CD14-positive monocyte (primary cell): ENCODE measurements at regions not wholly inside any gene's neighbourhood (a gene's known extent, or its start where the extent isn't known, plus 50 kb on each side); places are given as distances from the start of the nearest gene placed in this dataset.

Source experiments
- DNase-seq, 3 donors: peaks; one replicate each; pipeline ENCODE4 v3.0.0-alpha.2; 2011 to 2022
- H2AFZ ChIP-seq: 2 replicates; pipeline ENCODE4 v1.6.0; 2012; ENCODE audit warnings: mild to moderate bottlenecking, low read depth, low read length, inconsistent platforms; ENCODE audit not compliant: insufficient read depth, poor library complexity, severe bottlenecking
- H3K27ac ChIP-seq, 2 donors: 1 replicate in 1 of 2; 2 replicates in 1 of 2; pipeline ENCODE4 v1.5.1; 2012 to 2013; ENCODE audit warnings: low read length in 2 of 2, control low read depth in 1 of 2, inconsistent platforms in 1 of 2, low read depth in 1 of 2, mild to moderate bottlenecking in 1 of 2
- H3K27me3 ChIP-seq, 2 donors: one replicate each; pipeline versions ENCODE4 v1.6.0 to v1.6.1; 2011 to 2013; ENCODE audit warnings: low read length in 2 of 2; ENCODE audit not compliant: control insufficient read depth in 2 of 2, insufficient read depth in 2 of 2
- H3K36me3 ChIP-seq, 2 donors: replicated peaks in 1 of 2; 1 replicate in 1 of 2; 2 replicates in 1 of 2; pipeline versions ENCODE4 v1.5.1 to v1.6.1; 2012 to 2013; ENCODE audit warnings: low read length in 2 of 2, control low read depth in 1 of 2, inconsistent platforms in 1 of 2, mild to moderate bottlenecking in 1 of 2; ENCODE audit not compliant: insufficient read depth in 2 of 2, control insufficient read depth in 1 of 2
- H3K4me1 ChIP-seq, 2 donors: 1 replicate in 1 of 2; 2 replicates in 1 of 2; pipeline versions ENCODE4 v1.5.1 to v1.6.1; 2012 to 2013; ENCODE audit warnings: low read length in 2 of 2, control low read depth in 1 of 2, inconsistent platforms in 1 of 2, mild to moderate bottlenecking in 1 of 2, moderate library complexity in 1 of 2; ENCODE audit not compliant: insufficient read depth in 2 of 2, control insufficient read depth in 1 of 2
- H3K4me2 ChIP-seq: replicated peaks from 2 replicates; pipeline ENCODE3; 2012; ENCODE audit warnings: low read length, moderate library complexity, mild to moderate bottlenecking; ENCODE audit not compliant: poor library complexity, severe bottlenecking; ENCODE audit errors: extremely low read depth
- H3K4me3 ChIP-seq, 3 experiments: fragments of 200-600 bp in 1 of 3; sonication (generic) in 1 of 3; replicated peaks in 1 of 3; 1 replicate in 2 of 3; 2 replicates in 1 of 3; pipeline ENCODE4 v1.5.1; 2011 to 2013; ENCODE audit warnings: low read length in 3 of 3, mild to moderate bottlenecking in 3 of 3, control low read depth in 2 of 3, low read depth in 2 of 3, inconsistent platforms in 1 of 3, moderate library complexity in 1 of 3
- H3K79me2 ChIP-seq: 2 replicates; pipeline ENCODE4 v1.6.0; 2012; ENCODE audit warnings: mild to moderate bottlenecking, control low read depth, inconsistent platforms, low read length, moderate library complexity; ENCODE audit not compliant: insufficient read depth
- H3K9ac ChIP-seq: 2 replicates; pipeline ENCODE4 v1.6.0; 2017; ENCODE audit warnings: low read length, mild to moderate bottlenecking; ENCODE audit not compliant: insufficient read depth, poor library complexity, severe bottlenecking
- H3K9me3 ChIP-seq, 2 donors: replicated peaks in 1 of 2; 1 replicate in 1 of 2; 2 replicates in 1 of 2; pipeline versions ENCODE4 v1.5.1 to v1.6.1; 2012 to 2013; ENCODE audit warnings: low read length in 2 of 2, control low read depth in 1 of 2; ENCODE audit not compliant: control insufficient read depth in 1 of 2, insufficient read depth in 1 of 2
- H4K20me1 ChIP-seq: 2 replicates; pipeline ENCODE4 v1.6.0; 2012; ENCODE audit warnings: mild to moderate bottlenecking, low read length, control low read depth, moderate library complexity; ENCODE audit not compliant: insufficient read depth
- H3K27ac Mint-ChIP-seq, 7 donors: one replicate each; pipeline ENCODE4 v1.8.0; 2020; ENCODE audit warnings: mild to moderate bottlenecking in 7 of 7, mixed read lengths in 7 of 7, moderate library complexity in 6 of 7, inconsistent platforms in 2 of 7
- H3K27me3 Mint-ChIP-seq, 3 donors: one replicate each; pipeline ENCODE4 v1.8.0; 2021 to 2022; ENCODE audit warnings: low read depth in 3 of 3, mild to moderate bottlenecking in 3 of 3, mixed read lengths in 3 of 3, moderate library complexity in 3 of 3, inconsistent platforms in 1 of 3
- H3K36me3 Mint-ChIP-seq, 2 donors: one replicate each; pipeline ENCODE4 v1.8.0; 2020; ENCODE audit warnings: mixed read lengths in 2 of 2, inconsistent platforms in 1 of 2, mild to moderate bottlenecking in 1 of 2
- H3K4me1 Mint-ChIP-seq: one replicate; pipeline ENCODE4 v1.8.0; 2020; ENCODE audit warnings: mild to moderate bottlenecking, mixed read lengths
- H3K4me3 Mint-ChIP-seq, 2 donors: one replicate each; pipeline ENCODE4 v1.8.0; 2020; ENCODE audit warnings: mild to moderate bottlenecking in 2 of 2, mixed read lengths in 2 of 2, moderate library complexity in 1 of 2
- H3K9me3 Mint-ChIP-seq, 7 donors: one replicate each; pipeline ENCODE4 v1.8.0; 2020 to 2022; ENCODE audit warnings: mixed read lengths in 7 of 7, mild to moderate bottlenecking in 6 of 7, moderate library complexity in 6 of 7, inconsistent platforms in 2 of 7
- CTCF ChIP-seq: fragments of 200-600 bp; IDR thresholded peaks from one replicate; pipeline ENCODE4 v1.8.0; 2022; ENCODE audit warnings: antibody characterized with exemption, mild to moderate bottlenecking
- WGBS: methylation state at CpG from one replicate; pipeline ENCODE4 v1.1.5; 2013; ENCODE audit warnings: missing lambda C conversion rate; ENCODE audit not compliant: insufficient coverage; 5-methylcytosine and 5-hydroxymethylcytosine counted together
- intact Hi-C, 2 donors: fragments of 100-400 bp; cut with micrococcal nuclease; formaldehyde crosslinking; loops; one replicate each; pipeline versions ENCODE4 v1.15.0 to v1.15.1; 2023

- 100% methylated on average over 8 of the region's 11 CpGs for WGBS
- Mint-ChIP-seq H3K27me3 (peaks cover 1 to 6% (median 3%) of the 10 kb centered on the region in 3 donors), H3K4me1 (no peaks in the 10 kb centered on the region), H3K36me3 (no peaks in the 10 kb centered on the region), H3K9me3 (peaks cover 0 to 3% (median 0%) of the 10 kb centered on the region in 7 donors), H3K4me3 (no peak overlapping the region), H3K27ac (no peak overlapping the region)
- Histone ChIP-seq H3K36me3 (no peaks in the 10 kb centered on the region), H4K20me1 (no peaks in the 10 kb centered on the region), H3K27me3 (no peaks in the 10 kb centered on the region), H2AFZ (no peak overlapping the region), H3K4me1 (no peaks in the 10 kb centered on the region), H3K9ac (no peak overlapping the region), H3K4me3 (no peak overlapping the region), H3K4me2 (no peak overlapping the region), H3K27ac (no peak overlapping the region), H3K79me2 (no peaks in the 10 kb centered on the region), H3K9me3 (no peaks in the 10 kb centered on the region)
- intact Hi-C loops = no loop called here
- DNase-seq = no peak
- TF ChIP-seq CTCF = no peak
Measured at GRCh38 chr2:2843969-2844548, 513.0 kb upstream of the MYT1L start.

- intact Hi-C loops = no loop called here
- Histone ChIP-seq H3K79me2 (no peaks in the 10 kb centered on the region), H2AFZ (no peak overlapping the region), H3K4me2 (no peak overlapping the region), H3K9me3 (no peaks in the 10 kb centered on the region), H3K4me1 (no peaks in the 10 kb centered on the region), H3K4me3 (no peak overlapping the region), H4K20me1 (no peaks in the 10 kb centered on the region), H3K9ac (no peak overlapping the region), H3K36me3 (no peaks in the 10 kb centered on the region), H3K27ac (no peak overlapping the region), H3K27me3 (no peaks in the 10 kb centered on the region)
- Mint-ChIP-seq H3K4me1 (no peaks in the 10 kb centered on the region), H3K9me3 (peaks cover 1 to 9% (median 6%) of the 10 kb centered on the region in 7 donors), H3K4me3 (no peak overlapping the region), H3K27me3 (peaks cover 2 to 7% (median 3%) of the 10 kb centered on the region in 3 donors), H3K36me3 (no peaks in the 10 kb centered on the region), H3K27ac (no peak overlapping the region)
- WGBS = 98% methylated on average over 4 of the region's 7 CpGs
- no peak for DNase-seq
- TF ChIP-seq CTCF = no peak
Measured at GRCh38 chr2:2842466-2842865, 511.4 kb upstream of the MYT1L start.
